ENCODE measurements at regions not wholly inside any gene's neighbourhood (a gene's known extent, or its start where the extent isn't known, plus 50 kb on each side); places are given as distances from the start of the nearest gene placed in this dataset.

- ChIA-PET RAD21 (ENCODE audit: unreplicated experiment) (no interaction called here), SMC1A (ENCODE audit: uncharacterized antibody, unreplicated experiment) (no interaction called here), CTCF (no interaction called here), POLR2A (no interaction called here)
- DNase-seq (ENCODE audit: low read depth, low spot score), result no peak
- 18% methylated on average over 8 of the region's 8 CpGs for WGBS (ENCODE audit: insufficient coverage, insufficient replicate concordance, low lambda C conversion rate, missing lambda C conversion rate)
- H3K4me3 ChIP-seq, result no peak overlapping the region
- H3K4me1 ChIP-seq (ENCODE audit: control insufficient read depth, insufficient read depth, low read length), result no peaks in the 10 kb centered on the region
- H4K20me1 ChIP-seq (ENCODE audit: control insufficient read depth, insufficient read depth), result no peaks in the 10 kb centered on the region
- intact Hi-C loops (cut with micrococcal nuclease; ENCODE audit: unreplicated experiment), result no loop called here
- H3K36me3 ChIP-seq (ENCODE audit: control insufficient read depth in 2 of 2, insufficient read depth in 2 of 2, low read length in 1 of 2), result no peaks in the 10 kb centered on the region
- no peak for ATAC-seq
- H3K79me2 ChIP-seq (ENCODE audit: control insufficient read depth, insufficient read depth, low read length), result no peaks in the 10 kb centered on the region
- no peaks in the 10 kb centered on the region for H3K9me3 ChIP-seq (replicated peaks; ENCODE audit: control insufficient read depth, insufficient read depth, low read length)
- no peaks in the 10 kb centered on the region for H3K27me3 ChIP-seq (replicated peaks in 1 of 2; ENCODE audit: control insufficient read depth in 2 of 2, insufficient read depth in 2 of 2, low read length in 1 of 2)
- in situ Hi-C loops (cut with MboI), result no loop called here
- no peak overlapping the region for H3K27ac ChIP-seq (ENCODE audit: control insufficient read depth, insufficient read depth)
- BruUV-seq (replicated peaks), result no TSS peak
- FAIRE-seq, result no peak
- no peak overlapping the region for H2AFZ ChIP-seq (ENCODE audit: control insufficient read depth, low read depth, low read length)
- no peak overlapping the region for H3K4me2 ChIP-seq (ENCODE audit: control insufficient read depth, insufficient read depth)
- H3K9ac ChIP-seq (ENCODE audit: control insufficient read depth, insufficient read depth, low read length), result no peak overlapping the region
- TF ChIP-seq GABPA (IDR thresholded peaks at IDR 0.05; ENCODE audit: low read depth), result no peak
- TF ChIP-seq NFXL1 (IDR thresholded peaks at IDR 0.05; ENCODE audit: borderline replicate concordance), result no peak
- no peak for TF ChIP-seq EED (IDR thresholded peaks at IDR 0.05; ENCODE audit: low read depth)
- no peak for TF ChIP-seq ZNF687 (IDR thresholded peaks at IDR 0.05)
- TF ChIP-seq POU2F2 (IDR thresholded peaks at IDR 0.05; ENCODE audit: borderline replicate concordance, low read depth, low read length), result no peak
- TF ChIP-seq CUX1 (IDR thresholded peaks at IDR 0.05; ENCODE audit: insufficient replicate concordance, low read depth, low read length), result no peak
- TF ChIP-seq RCOR1 (conservative IDR thresholded peaks at IDR 0.05; ENCODE audit: low read depth, low read length), result no peak
- no peak for TF ChIP-seq YY1 (IDR thresholded peaks at IDR 0.05; ENCODE audit: low read depth, low read length)
- no peak for TF ChIP-seq KDM1A (IDR thresholded peaks at IDR 0.05; ENCODE audit: borderline replicate concordance)
- TF ChIP-seq IRF4 (IDR thresholded peaks at IDR 0.05; ENCODE audit: low read depth, low read length), result no peak
- no peak for TF ChIP-seq EP300 (IDR thresholded peaks at IDR 0.05; ENCODE audit: borderline replicate concordance in 1 of 2, control insufficient read depth in 1 of 2, low read depth in 2 of 2, low read length in 2 of 2)
- no peak for TF ChIP-seq PAX8 (IDR thresholded peaks at IDR 0.05)
Observed at GRCh38 chr5:122219436-122220166, 90.3 kb downstream of the ZNF474 start.

All from GM12878 (cell line).